Upper lobe of left lung (tissue), 6 donors: ENCODE measurements at regions not wholly inside any gene's neighbourhood (a gene's known extent, or its start where the extent isn't known, plus 50 kb on each side); places are given as distances from the start of the nearest gene placed in this dataset.

Experiments
- ATAC-seq, 2 donors: fragments of 200-7000 bp; cut with Tn5 transposase; one replicate each; pipeline ENCODE4 v1.9.1; 2022; ENCODE audit warnings: mild to moderate bottlenecking in 2 of 2, moderate library complexity in 2 of 2; ENCODE audit not compliant: low FRiP score in 2 of 2
- DNase-seq, 2 donors: peaks; one replicate each; pipeline ENCODE4 v3.0.0-alpha.2; 2019 to 2020
- H3K27ac ChIP-seq, 4 donors: fragments of 200-600 bp; sonication (generic); one replicate each; pipeline ENCODE4 v1.5.1; 2016 to 2019
- H3K27me3 ChIP-seq, 4 donors: fragments of 200-600 bp; sonication (generic); one replicate each; pipeline ENCODE4 v1.5.1; 2017 to 2019
- H3K36me3 ChIP-seq, 4 donors: fragments of 200-600 bp; sonication (generic); one replicate each; pipeline ENCODE4 v1.5.1; 2016 to 2019
- H3K4me1 ChIP-seq, 4 donors: fragments of 200-600 bp; sonication (generic); one replicate each; pipeline ENCODE4 v1.5.1; 2018 to 2019
- H3K4me3 ChIP-seq, 4 donors: fragments of 200-600 bp; sonication (generic); one replicate each; pipeline ENCODE4 v1.5.1; 2017 to 2019; ENCODE audit warnings: mild to moderate bottlenecking in 2 of 4, moderate library complexity in 1 of 4
- H3K9me3 ChIP-seq, 4 donors: fragments of 200-600 bp; sonication (generic); one replicate each; pipeline ENCODE4 v1.5.1; 2018 to 2019
- CTCF ChIP-seq, 6 experiments: fragments of 450-650 bp in 4 of 6; fragments of 200-600 bp in 2 of 6; sonication (generic) in 2 of 6; IDR thresholded peaks; one replicate each; pipeline ENCODE4 v1.5.1; 2016 to 2019; ENCODE audit warnings: antibody characterized with exemption in 6 of 6
- EP300 ChIP-seq, 4 donors: sonication (generic); formaldehyde crosslinking; IDR thresholded peaks; one replicate each; pipeline ENCODE4 v1.5.1; 2017; ENCODE audit warnings: antibody characterized with exemption in 4 of 4, control low read depth in 2 of 4
- POLR2A ChIP-seq, 4 donors: fragments of 450-650 bp; IDR thresholded peaks; one replicate each; pipeline ENCODE4 v1.5.1; 2016 to 2017; ENCODE audit warnings: antibody characterized with exemption in 4 of 4, mild to moderate bottlenecking in 2 of 4
- POLR2AphosphoS5 ChIP-seq, 2 donors: sonication (generic); formaldehyde crosslinking; IDR thresholded peaks; one replicate each; pipeline ENCODE4 v1.5.1; 2017; ENCODE audit warnings: antibody characterized with exemption in 2 of 2
- WGBS, 2 donors: methylation state at CpG; one replicate each; pipeline ENCODE4 v1.1.5; 2017 to 2018; 5-methylcytosine and 5-hydroxymethylcytosine counted together
- donor health status: DM: no; HTN: no; CAD: no; lungs with moderate emphysema.
- donor health status: DM: no; HTN: yes; CAD: no; lungs with severe emphysema.

- ATAC-seq (no peak), DNase-seq (no peak)
- Histone ChIP-seq H3K4me1 (peaks cover 3 to 10% (median 7%) of the 10 kb centered on the region in 4 donors), H3K9me3 (no peaks in the 10 kb centered on the region), H3K27ac (no peak overlapping the region), H3K27me3 (no peaks in the 10 kb centered on the region), H3K4me3 (no peak overlapping the region), H3K36me3 (no peaks in the 10 kb centered on the region)
- no peak for TF ChIP-seq POLR2AphosphoS5 (IDR thresholded peaks at IDR 0.05)
- no peak for TF ChIP-seq POLR2A (IDR thresholded peaks at IDR 0.05)
- TF ChIP-seq CTCF (IDR thresholded peaks at IDR 0.05), result no peak
- TF ChIP-seq EP300 (IDR thresholded peaks at IDR 0.05), result no peak
Measured at GRCh38 chr14:51386411-51386810, 146.4 kb downstream of the TMX1 start.

GRCh38 chr14:51386983-51387735 lies 147.1 kb downstream of the TMX1 start:
- no peak for TF ChIP-seq POLR2A (IDR thresholded peaks at IDR 0.05)
- TF ChIP-seq CTCF (IDR thresholded peaks at IDR 0.05), result no peak
- no peak for TF ChIP-seq POLR2AphosphoS5 (IDR thresholded peaks at IDR 0.05)
- TF ChIP-seq EP300 (IDR thresholded peaks at IDR 0.05), result no peak
- H3K36me3 ChIP-seq, result no peaks in the 10 kb centered on the region
- H3K4me1 ChIP-seq, result peaks cover 3 to 10% (median 7%) of the 10 kb centered on the region in 4 donors
- no peaks in the 10 kb centered on the region for H3K9me3 ChIP-seq
- H3K27me3 ChIP-seq, result no peaks in the 10 kb centered on the region
- ATAC-seq (peak in 1 of 2 donors; percentile 68), DNase-seq (no peak)
- no peak overlapping the region for H3K27ac ChIP-seq
- 44 to 59% methylated on average over 3 of the region's 3 CpGs for WGBS, 2 donors
- H3K4me3 ChIP-seq, result no peak overlapping the region

GRCh38 chr14:51392416-51392815 lies 152.4 kb downstream of the TMX1 start:
- TF ChIP-seq POLR2A (IDR thresholded peaks at IDR 0.05), result no peak
- no peaks in the 10 kb centered on the region for H3K36me3 ChIP-seq
- no peaks in the 10 kb centered on the region for H3K27me3 ChIP-seq
- H3K4me1 ChIP-seq, result peaks cover 6 to 24% (median 15%) of the 10 kb centered on the region in 4 donors
- WGBS, 2 donors, result 81 to 88% methylated on average over 1 of the region's 1 CpG
- ATAC-seq, result no peak
- no peak overlapping the region for H3K4me3 ChIP-seq
- no peak overlapping the region for H3K27ac ChIP-seq
- no peaks in the 10 kb centered on the region for H3K9me3 ChIP-seq
- DNase-seq, result no peak

GRCh38 chr14:51394384-51394783 lies 154.3 kb downstream of the TMX1 start:
- Histone ChIP-seq H3K27me3 (no peaks in the 10 kb centered on the region), H3K4me1 (peaks cover 6 to 21% (median 15%) of the 10 kb centered on the region in 4 donors), H3K9me3 (no peaks in the 10 kb centered on the region), H3K36me3 (no peaks in the 10 kb centered on the region), H3K27ac (peak overlapping the region in 3 of 4 donors; percentile 32 to 68 (median 41)), H3K4me3 (no peak overlapping the region)
- 37 to 48% methylated on average over 4 of the region's 4 CpGs for WGBS, 2 donors
- no peak for DNase-seq
- ATAC-seq, result no peak
- TF ChIP-seq POLR2A (IDR thresholded peaks at IDR 0.05) (no peak), EP300 (IDR thresholded peaks at IDR 0.05) (no peak), CTCF (IDR thresholded peaks at IDR 0.05) (no peak), POLR2AphosphoS5 (IDR thresholded peaks at IDR 0.05) (no peak)

GRCh38 chr14:51394804-51395203 lies 154.8 kb downstream of the TMX1 start:
- Histone ChIP-seq H3K4me1 (peaks cover 6 to 21% (median 15%) of the 10 kb centered on the region in 4 donors), H3K27me3 (no peaks in the 10 kb centered on the region), H3K36me3 (no peaks in the 10 kb centered on the region), H3K27ac (peak overlapping the region; percentile 32 to 68 (median 42)), H3K4me3 (no peak overlapping the region), H3K9me3 (no peaks in the 10 kb centered on the region)
- 38 to 43% methylated on average over 1 of the region's 1 CpG for WGBS, 2 donors
- DNase-seq, result no peak
- TF ChIP-seq EP300 (IDR thresholded peaks at IDR 0.05) (no peak), POLR2AphosphoS5 (IDR thresholded peaks at IDR 0.05) (no peak), POLR2A (IDR thresholded peaks at IDR 0.05) (no peak), CTCF (IDR thresholded peaks at IDR 0.05) (no peak)
- no peak for ATAC-seq
